Ovary (tissue), 3 donors: ENCODE measurements at regions not wholly inside any gene's neighbourhood (a gene's known extent, or its start where the extent isn't known, plus 50 kb on each side); places are given as distances from the start of the nearest gene placed in this dataset.

ENCODE experiments used
- EP300 ChIP-seq: sonication (generic); formaldehyde crosslinking; IDR thresholded peaks from one replicate; pipeline ENCODE4 v1.6.1; 2017; ENCODE audit warnings: antibody characterized with exemption
- POLR2A ChIP-seq: fragments of 450-650 bp; IDR thresholded peaks from one replicate; pipeline ENCODE4 v1.6.1; 2017; ENCODE audit warnings: antibody characterized with exemption, mild to moderate bottlenecking, moderate library complexity
- TF ChIP-seq, protein P1 (sequence below), 3 donors: fragments of 450-650 bp in 2 of 3; fragments of 200-600 bp in 1 of 3; IDR thresholded peaks; one replicate each; pipeline versions ENCODE4 v1.5.1 to v1.8.0; 2016 to 2022; ENCODE audit warnings: antibody characterized with exemption in 3 of 3, mild to moderate bottlenecking in 1 of 3
- donor health status: DM: no; HTN: no; CAD: no.

GRCh38 chr11:64475145-64475544 is 80.6 kb upstream of the SLC22A11 start:
- TF ChIP-seq, protein P1, sequence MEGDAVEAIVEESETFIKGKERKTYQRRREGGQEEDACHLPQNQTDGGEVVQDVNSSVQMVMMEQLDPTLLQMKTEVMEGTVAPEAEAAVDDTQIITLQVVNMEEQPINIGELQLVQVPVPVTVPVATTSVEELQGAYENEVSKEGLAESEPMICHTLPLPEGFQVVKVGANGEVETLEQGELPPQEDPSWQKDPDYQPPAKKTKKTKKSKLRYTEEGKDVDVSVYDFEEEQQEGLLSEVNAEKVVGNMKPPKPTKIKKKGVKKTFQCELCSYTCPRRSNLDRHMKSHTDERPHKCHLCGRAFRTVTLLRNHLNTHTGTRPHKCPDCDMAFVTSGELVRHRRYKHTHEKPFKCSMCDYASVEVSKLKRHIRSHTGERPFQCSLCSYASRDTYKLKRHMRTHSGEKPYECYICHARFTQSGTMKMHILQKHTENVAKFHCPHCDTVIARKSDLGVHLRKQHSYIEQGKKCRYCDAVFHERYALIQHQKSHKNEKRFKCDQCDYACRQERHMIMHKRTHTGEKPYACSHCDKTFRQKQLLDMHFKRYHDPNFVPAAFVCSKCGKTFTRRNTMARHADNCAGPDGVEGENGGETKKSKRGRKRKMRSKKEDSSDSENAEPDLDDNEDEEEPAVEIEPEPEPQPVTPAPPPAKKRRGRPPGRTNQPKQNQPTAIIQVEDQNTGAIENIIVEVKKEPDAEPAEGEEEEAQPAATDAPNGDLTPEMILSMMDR (IDR thresholded peaks at IDR 0.05) = no peak
- no peak for TF ChIP-seq POLR2A
- TF ChIP-seq EP300 = no peak
